Cardiac muscle cell (in vitro differentiated cells and primary cell): ENCODE measurements at regions not wholly inside any gene's neighbourhood (a gene's known extent, or its start where the extent isn't known, plus 50 kb on each side); places are given as distances from the start of the nearest gene placed in this dataset.

Experiments
- DNase-seq, 2 donors: peaks; one replicate each; pipeline versions ENCODE4 v3.0.0 to v3.0.0-alpha.2; 2010 to 2017; ENCODE audit warnings: low read depth in 1 of 2, low spot score in 1 of 2
- H3K27ac ChIP-seq: fragments of 200-600 bp; sonication (generic); 2 replicates; pipeline ENCODE4 v1.5.1; 2016
- H3K27me3 ChIP-seq: fragments of 200-600 bp; sonication (generic); 2 replicates; pipeline ENCODE4 v1.6.0; 2016; ENCODE audit warnings: control low read depth
- H3K36me3 ChIP-seq: fragments of 200-600 bp; sonication (generic); 2 replicates; pipeline ENCODE4 v1.5.1; 2016; ENCODE audit warnings: control low read depth
- H3K4me1 ChIP-seq: fragments of 200-600 bp; sonication (generic); 2 replicates; pipeline ENCODE4 v1.8.1; 2017; ENCODE audit warnings: low read depth, mild to moderate bottlenecking, mixed run types
- H3K4me3 ChIP-seq: fragments of 200-600 bp; sonication (generic); 2 replicates; pipeline ENCODE4 v1.5.1; 2016; ENCODE audit warnings: mild to moderate bottlenecking
- H3K9me3 ChIP-seq: fragments of 200-600 bp; sonication (generic); 2 replicates; pipeline ENCODE4 v1.5.1; 2017; ENCODE audit warnings: low read depth, mild to moderate bottlenecking, control low read depth
- TF ChIP-seq, protein P1 (sequence below): IDR thresholded peaks from 2 replicates; pipeline ENCODE4 v1.5.1; 2012; ENCODE audit warnings: low read depth, mild to moderate bottlenecking, low read length

DNA sequence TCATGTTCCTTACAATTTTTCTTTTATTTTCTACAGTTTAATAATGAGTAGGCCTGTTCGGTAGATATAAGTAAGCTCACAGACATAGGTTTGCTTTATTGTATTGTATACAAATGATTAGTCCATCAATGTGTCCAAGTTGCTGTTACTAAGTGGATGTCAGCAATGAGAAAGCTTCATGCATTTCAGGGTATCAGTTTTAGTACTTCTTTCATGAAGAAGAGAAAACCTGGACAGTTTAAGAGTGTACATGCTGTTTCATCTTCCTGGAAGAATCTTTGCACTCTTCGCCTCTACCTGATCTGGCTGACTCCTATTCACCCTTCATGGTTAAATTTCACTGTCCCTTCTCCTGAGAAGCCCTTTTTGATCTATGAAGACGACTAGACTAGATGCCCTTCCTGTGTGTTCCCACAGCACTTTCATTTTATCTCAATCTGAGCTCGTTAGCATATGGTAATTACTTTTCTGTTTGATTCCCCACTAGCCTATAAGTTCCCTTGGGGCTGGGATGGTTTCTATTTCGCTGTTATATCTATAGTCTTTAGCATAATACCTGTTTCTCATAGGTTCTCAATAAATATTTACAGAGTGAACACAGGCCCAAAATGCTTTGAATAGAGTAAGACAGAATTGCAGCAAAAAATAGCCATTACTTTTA, 70.7 kb downstream of the CETN3 start:
- Histone ChIP-seq H3K9me3 (no peaks in the 10 kb centered on the region), H3K27me3 (no peaks in the 10 kb centered on the region), H3K4me3 (no peak overlapping the region), H3K27ac (no peak overlapping the region), H3K4me1 (no peaks in the 10 kb centered on the region), H3K36me3 (no peaks in the 10 kb centered on the region)
- TF ChIP-seq, protein P1, sequence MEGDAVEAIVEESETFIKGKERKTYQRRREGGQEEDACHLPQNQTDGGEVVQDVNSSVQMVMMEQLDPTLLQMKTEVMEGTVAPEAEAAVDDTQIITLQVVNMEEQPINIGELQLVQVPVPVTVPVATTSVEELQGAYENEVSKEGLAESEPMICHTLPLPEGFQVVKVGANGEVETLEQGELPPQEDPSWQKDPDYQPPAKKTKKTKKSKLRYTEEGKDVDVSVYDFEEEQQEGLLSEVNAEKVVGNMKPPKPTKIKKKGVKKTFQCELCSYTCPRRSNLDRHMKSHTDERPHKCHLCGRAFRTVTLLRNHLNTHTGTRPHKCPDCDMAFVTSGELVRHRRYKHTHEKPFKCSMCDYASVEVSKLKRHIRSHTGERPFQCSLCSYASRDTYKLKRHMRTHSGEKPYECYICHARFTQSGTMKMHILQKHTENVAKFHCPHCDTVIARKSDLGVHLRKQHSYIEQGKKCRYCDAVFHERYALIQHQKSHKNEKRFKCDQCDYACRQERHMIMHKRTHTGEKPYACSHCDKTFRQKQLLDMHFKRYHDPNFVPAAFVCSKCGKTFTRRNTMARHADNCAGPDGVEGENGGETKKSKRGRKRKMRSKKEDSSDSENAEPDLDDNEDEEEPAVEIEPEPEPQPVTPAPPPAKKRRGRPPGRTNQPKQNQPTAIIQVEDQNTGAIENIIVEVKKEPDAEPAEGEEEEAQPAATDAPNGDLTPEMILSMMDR: no peak
- DNase-seq: no peak

DNA sequence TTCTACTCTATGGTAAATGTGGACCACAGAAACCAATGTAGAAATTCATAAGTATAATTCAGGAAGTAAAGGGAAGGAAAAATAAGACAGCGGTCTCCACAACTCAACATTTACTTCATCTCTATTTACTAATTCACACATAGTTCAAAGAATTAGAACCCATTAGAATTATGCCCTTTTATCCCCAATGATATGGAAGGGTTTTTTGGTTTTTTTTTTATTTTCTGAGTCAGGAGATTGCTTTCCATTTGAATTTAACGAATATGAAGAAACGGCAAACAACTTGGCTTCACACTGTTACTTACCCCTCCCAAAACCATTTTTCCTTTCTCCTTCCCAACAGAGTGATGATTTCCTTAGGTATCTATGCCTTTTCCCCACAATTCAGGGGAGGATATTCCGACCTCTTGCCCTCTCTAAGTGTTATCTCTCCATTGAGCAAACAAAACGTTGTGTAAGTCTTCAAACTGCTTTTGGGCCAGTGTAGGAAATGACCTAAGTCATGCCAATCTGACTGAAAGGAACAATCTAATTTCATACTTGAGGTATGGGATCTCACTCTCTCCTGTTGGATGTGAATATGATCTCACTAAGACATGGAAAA, 72.0 kb downstream of the CETN3 start:
- no peaks in the 10 kb centered on the region for H3K4me1 ChIP-seq
- DNase-seq: no peak
- H3K9me3 ChIP-seq: no peaks in the 10 kb centered on the region
- no peak overlapping the region for H3K4me3 ChIP-seq
- no peaks in the 10 kb centered on the region for H3K27me3 ChIP-seq
- H3K27ac ChIP-seq: no peak overlapping the region
- TF ChIP-seq, protein P1: no peak
- H3K36me3 ChIP-seq: no peaks in the 10 kb centered on the region

DNA sequence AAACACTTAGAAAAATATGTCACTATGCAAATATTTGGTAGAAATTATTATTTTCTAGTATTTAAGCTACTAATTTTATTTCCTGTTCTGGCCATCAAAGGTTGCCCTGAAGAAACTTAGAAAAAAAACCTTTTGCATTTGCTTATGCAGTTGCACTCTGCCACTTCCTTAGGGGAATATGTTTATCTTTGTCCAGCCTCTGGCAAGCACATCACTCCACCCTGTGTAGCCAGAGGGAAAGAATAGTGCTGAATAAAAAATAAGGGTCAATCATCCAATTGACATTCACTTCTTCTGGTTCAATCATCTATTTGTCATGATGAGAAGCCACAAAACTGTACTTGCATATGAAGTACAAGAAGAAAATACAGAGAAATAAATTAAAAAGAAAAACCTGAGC, 72.8 kb downstream of the CETN3 start:
- no peak overlapping the region for H3K4me3 ChIP-seq
- no peak for DNase-seq
- H3K4me1 ChIP-seq: no peaks in the 10 kb centered on the region
- no peaks in the 10 kb centered on the region for H3K36me3 ChIP-seq
- TF ChIP-seq, protein P1: no peak
- no peak overlapping the region for H3K27ac ChIP-seq
- no peaks in the 10 kb centered on the region for H3K27me3 ChIP-seq
- no peaks in the 10 kb centered on the region for H3K9me3 ChIP-seq

DNA sequence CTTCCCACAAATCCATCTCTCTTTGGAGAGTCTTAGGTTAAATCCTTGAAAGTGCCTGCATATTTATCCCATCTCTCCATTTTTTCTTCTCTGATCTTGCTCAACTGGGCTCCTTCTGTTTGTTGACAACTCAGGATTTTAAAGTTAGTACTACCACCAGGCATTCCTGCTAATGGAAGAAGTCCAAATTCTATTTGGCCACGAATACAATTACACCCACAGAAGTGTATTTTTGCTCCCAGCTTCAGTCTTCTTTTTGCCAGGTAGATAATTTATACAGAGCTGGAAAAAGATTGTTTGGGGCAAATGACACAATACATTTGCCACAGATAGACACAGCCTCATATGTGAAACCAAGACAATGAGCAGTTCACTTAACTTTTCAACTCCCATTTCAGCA, 74.8 kb downstream of the CETN3 start:
- Histone ChIP-seq H3K27ac (no peak overlapping the region), H3K4me3 (no peak overlapping the region), H3K9me3 (no peaks in the 10 kb centered on the region), H3K36me3 (no peaks in the 10 kb centered on the region), H3K4me1 (no peaks in the 10 kb centered on the region), H3K27me3 (no peaks in the 10 kb centered on the region)
- DNase-seq: no peak
- TF ChIP-seq, protein P1: no peak

DNA sequence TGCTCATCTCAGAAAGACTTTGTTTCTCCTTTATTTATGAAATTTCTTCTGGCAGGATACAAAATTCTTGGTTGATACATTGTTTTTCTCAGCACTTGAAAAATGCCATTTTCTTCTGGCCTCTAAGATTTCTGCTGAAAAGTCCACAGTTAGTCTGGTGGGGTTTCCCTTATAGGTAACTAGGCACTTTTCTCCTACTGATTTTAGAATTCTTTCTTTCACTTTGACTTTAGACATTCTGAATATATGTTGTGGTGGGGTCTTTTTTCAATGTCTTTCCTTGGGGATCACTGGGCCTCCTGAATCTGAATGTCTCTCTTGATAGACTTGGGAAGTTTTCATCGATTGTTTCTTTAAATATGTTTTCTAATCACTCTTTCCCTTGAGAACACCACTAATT, 79.6 kb downstream of the CETN3 start:
- TF ChIP-seq, protein P1: no peak
- Histone ChIP-seq H3K9me3 (no peaks in the 10 kb centered on the region), H3K4me3 (no peak overlapping the region), H3K27me3 (no peaks in the 10 kb centered on the region), H3K4me1 (no peaks in the 10 kb centered on the region), H3K36me3 (no peaks in the 10 kb centered on the region), H3K27ac (no peak overlapping the region)
- no peak for DNase-seq
